Upper lobe of left lung (tissue), 4 donors: ENCODE measurements at regions not wholly inside any gene's neighbourhood (a gene's known extent, or its start where the extent isn't known, plus 50 kb on each side); places are given as distances from the start of the nearest gene placed in this dataset.

Experiments
- POLR2AphosphoS5 ChIP-seq, 2 donors: sonication (generic); formaldehyde crosslinking; IDR thresholded peaks; one replicate each; pipeline ENCODE4 v1.5.1; 2017; ENCODE audit warnings: antibody characterized with exemption in 2 of 2
- TF ChIP-seq, protein P1 (sequence below), 6 experiments: fragments of 450-650 bp in 4 of 6; fragments of 200-600 bp in 2 of 6; sonication (generic) in 2 of 6; IDR thresholded peaks; one replicate each; pipeline ENCODE4 v1.5.1; 2016 to 2019; ENCODE audit warnings: antibody characterized with exemption in 6 of 6

- no peak for TF ChIP-seq POLR2AphosphoS5 (IDR thresholded peaks at IDR 0.05)
- TF ChIP-seq, protein P1, sequence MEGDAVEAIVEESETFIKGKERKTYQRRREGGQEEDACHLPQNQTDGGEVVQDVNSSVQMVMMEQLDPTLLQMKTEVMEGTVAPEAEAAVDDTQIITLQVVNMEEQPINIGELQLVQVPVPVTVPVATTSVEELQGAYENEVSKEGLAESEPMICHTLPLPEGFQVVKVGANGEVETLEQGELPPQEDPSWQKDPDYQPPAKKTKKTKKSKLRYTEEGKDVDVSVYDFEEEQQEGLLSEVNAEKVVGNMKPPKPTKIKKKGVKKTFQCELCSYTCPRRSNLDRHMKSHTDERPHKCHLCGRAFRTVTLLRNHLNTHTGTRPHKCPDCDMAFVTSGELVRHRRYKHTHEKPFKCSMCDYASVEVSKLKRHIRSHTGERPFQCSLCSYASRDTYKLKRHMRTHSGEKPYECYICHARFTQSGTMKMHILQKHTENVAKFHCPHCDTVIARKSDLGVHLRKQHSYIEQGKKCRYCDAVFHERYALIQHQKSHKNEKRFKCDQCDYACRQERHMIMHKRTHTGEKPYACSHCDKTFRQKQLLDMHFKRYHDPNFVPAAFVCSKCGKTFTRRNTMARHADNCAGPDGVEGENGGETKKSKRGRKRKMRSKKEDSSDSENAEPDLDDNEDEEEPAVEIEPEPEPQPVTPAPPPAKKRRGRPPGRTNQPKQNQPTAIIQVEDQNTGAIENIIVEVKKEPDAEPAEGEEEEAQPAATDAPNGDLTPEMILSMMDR (IDR thresholded peaks at IDR 0.05), result no peak
Measured at GRCh38 chr2:204395539-204395938, 149.7 kb upstream of the PARD3B start.
